HEK293T (cell line): ENCODE measurements at regions not wholly inside any gene's neighbourhood (a gene's known extent, or its start where the extent isn't known, plus 50 kb on each side); places are given as distances from the start of the nearest gene placed in this dataset.

ENCODE experiments used
- CTCF ChIA-PET: fragments of 350-600 bp; formaldehyde crosslinking; extraction: SDS; loops from one replicate; lab custom pipeline; 2021; ENCODE audit warnings: antibody characterized with exemption, inconsistent platforms; lab: Yijun Ruan, JAX
- POLR2A ChIA-PET: fragments of 350-600 bp; formaldehyde crosslinking; extraction: SDS; loops from one replicate; lab custom pipeline; 2020; ENCODE audit warnings: antibody characterized with exemption, inconsistent platforms; lab: Yijun Ruan, JAX
- DNase-seq: peaks from one replicate; pipeline ENCODE4 v3.0.0; 2012; ENCODE audit warnings: mixed read lengths; ENCODE audit errors: extremely low spot score
- ARNT ChIP-seq: fragments of 450-650 bp; IDR thresholded peaks from 2 replicates; pipeline ENCODE4 v1.6.1; 2017; ENCODE audit warnings: mild to moderate bottlenecking
- BHLHE40 ChIP-seq: fragments of 450-650 bp; IDR thresholded peaks from 2 replicates; pipeline ENCODE4 v1.6.1; 2016; ENCODE audit warnings: mild to moderate bottlenecking, moderate library complexity, borderline replicate concordance
- CTBP1 ChIP-seq: fragments of 450-650 bp; IDR thresholded peaks from 2 replicates; pipeline ENCODE4 v1.6.1; 2016; ENCODE audit warnings: borderline replicate concordance
- ELF4 ChIP-seq: fragments of 450-650 bp; IDR thresholded peaks from 2 replicates; pipeline ENCODE4 v1.6.1; 2017; ENCODE audit warnings: antibody characterized with exemption
- FOXA1 ChIP-seq: fragments of 450-650 bp; IDR thresholded peaks from 2 replicates; pipeline ENCODE4 v1.6.1; 2016; ENCODE audit warnings: mild to moderate bottlenecking
- FOXK2 ChIP-seq: fragments of 450-650 bp; IDR thresholded peaks from 2 replicates; pipeline ENCODE4 v1.6.1; 2016; ENCODE audit warnings: mild to moderate bottlenecking
- FOXM1 ChIP-seq: fragments of 450-650 bp; IDR thresholded peaks from 2 replicates; pipeline ENCODE4 v1.6.1; 2017; ENCODE audit warnings: mild to moderate bottlenecking, borderline replicate concordance
- HDGF ChIP-seq: fragments of 450-650 bp; IDR thresholded peaks from 2 replicates; pipeline ENCODE4 v1.6.1; 2017; ENCODE audit warnings: antibody characterized with exemption, borderline replicate concordance
- L3MBTL2 ChIP-seq: fragments of 450-650 bp; conservative IDR thresholded peaks from 2 replicates; pipeline ENCODE4 v1.6.1; 2016; ENCODE audit warnings: mild to moderate bottlenecking
- LEF1 ChIP-seq: fragments of 450-650 bp; IDR thresholded peaks from 2 replicates; pipeline ENCODE4 v1.6.1; 2017; ENCODE audit warnings: mild to moderate bottlenecking, borderline replicate concordance
- NFRKB ChIP-seq: fragments of 450-650 bp; IDR thresholded peaks from 2 replicates; pipeline ENCODE4 v1.6.1; 2016; ENCODE audit warnings: mild to moderate bottlenecking, moderate library complexity
- SP1 ChIP-seq: fragments of 450-650 bp; IDR thresholded peaks from 2 replicates; pipeline ENCODE4 v1.6.1; 2017
- SUZ12 ChIP-seq: fragments of 450-650 bp; IDR thresholded peaks from 2 replicates; pipeline ENCODE4 v1.6.1; 2016; ENCODE audit warnings: mild to moderate bottlenecking
- TARDBP ChIP-seq: fragments of 450-650 bp; IDR thresholded peaks from 2 replicates; pipeline ENCODE4 v1.6.1; 2016
- ZNF384 ChIP-seq: fragments of 450-650 bp; IDR thresholded peaks from 2 replicates; pipeline ENCODE4 v1.6.1; 2016
- TF ChIP-seq, protein P1 (sequence below): fragments of 450-650 bp; IDR thresholded peaks from 2 replicates; pipeline ENCODE4 v1.6.1; 2016

DNA sequence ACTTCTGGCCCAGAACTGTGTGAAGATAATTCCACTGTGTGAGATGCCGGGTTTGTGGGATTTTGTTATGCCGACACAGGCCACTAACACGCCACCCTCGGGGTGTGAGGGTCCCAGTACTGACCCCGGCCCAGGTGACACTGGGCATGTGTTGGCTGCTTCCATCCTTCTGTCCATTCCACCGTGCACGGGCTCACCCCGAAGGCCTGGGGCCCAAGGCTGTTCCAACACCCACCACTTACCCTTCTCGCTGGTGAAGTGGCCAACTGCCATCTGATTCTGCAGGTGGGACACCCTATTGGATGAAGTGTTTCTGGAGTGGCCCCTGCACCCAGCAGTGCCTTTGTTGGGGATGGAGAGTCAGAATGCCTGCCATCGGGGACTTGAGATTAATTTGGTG lies 1307.5 kb downstream of the BRD1 start:
- DNase-seq: no peak
- POLR2A ChIA-PET: no interaction called here
- TF ChIP-seq FOXM1 (no peak), BHLHE40 (no peak), HDGF (no peak), ELF4 (no peak), LEF1 (no peak), TARDBP (no peak), FOXK2 (no peak), SP1 (no peak), FOXA1 (no peak), L3MBTL2 (no peak), SUZ12 (no peak), ZNF384 (no peak), NFRKB (no peak), ARNT (no peak), CTBP1 (no peak)
- TF ChIP-seq, protein P1, sequence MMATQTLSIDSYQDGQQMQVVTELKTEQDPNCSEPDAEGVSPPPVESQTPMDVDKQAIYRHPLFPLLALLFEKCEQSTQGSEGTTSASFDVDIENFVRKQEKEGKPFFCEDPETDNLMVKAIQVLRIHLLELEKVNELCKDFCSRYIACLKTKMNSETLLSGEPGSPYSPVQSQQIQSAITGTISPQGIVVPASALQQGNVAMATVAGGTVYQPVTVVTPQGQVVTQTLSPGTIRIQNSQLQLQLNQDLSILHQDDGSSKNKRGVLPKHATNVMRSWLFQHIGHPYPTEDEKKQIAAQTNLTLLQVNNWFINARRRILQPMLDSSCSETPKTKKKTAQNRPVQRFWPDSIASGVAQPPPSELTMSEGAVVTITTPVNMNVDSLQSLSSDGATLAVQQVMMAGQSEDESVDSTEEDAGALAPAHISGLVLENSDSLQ: no peak
- CTCF ChIA-PET: no interaction called here

DNA sequence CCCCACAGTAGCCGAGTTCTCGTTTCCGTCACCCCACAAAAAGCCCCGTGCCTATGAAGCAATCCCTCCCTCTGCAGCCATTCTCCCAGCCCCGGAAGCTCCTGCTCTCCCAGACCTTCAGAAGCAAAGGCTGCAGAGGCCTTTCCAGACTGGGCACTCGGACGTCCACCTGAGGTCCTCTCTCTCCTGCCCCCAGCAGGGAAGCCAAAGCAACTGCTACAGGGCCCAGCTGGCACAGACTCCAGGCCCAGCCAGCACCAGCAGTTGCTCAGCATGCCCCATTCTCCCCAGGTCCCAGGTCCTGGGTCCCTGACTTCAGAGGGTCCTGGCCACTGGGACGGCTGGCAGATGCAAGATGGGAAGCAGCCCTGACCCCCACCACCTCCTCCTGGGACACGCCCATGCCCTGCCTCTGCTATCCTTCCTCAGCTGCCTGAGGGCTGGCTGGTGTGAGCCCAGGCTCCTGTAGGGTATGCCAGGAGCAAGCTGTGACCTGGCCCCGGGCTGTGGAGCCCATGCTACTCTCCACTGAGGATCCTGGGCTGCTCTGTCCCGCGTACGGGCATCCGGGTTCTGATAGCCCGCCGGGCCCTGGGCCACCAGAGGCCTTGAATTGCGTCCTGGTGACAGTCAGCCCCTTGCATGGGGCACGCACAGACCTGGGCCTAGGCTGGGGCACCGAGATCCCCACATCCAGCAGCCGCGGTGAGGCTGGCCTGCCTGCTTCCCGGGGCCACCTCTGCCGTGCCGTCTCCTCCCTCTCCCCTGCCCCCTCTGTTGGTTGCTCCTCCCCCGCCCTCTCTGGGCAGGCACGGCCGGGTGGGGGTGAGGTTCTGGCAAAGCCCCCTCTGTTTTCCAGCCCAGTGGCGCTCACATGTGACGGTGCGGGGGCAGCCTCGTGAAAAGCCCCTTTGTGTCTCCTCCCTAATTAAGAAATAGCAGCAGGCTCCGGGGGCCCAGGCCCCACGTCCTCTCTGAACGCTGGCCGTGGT lies 1310.3 kb downstream of the BRD1 start:
- no peak for TF ChIP-seq ELF4
- TF ChIP-seq, protein P1: no peak
- no peak for TF ChIP-seq TARDBP
- TF ChIP-seq L3MBTL2: no peak
- TF ChIP-seq FOXK2: no peak
- TF ChIP-seq ZNF384: no peak
- no peak for TF ChIP-seq FOXA1
- TF ChIP-seq LEF1: no peak
- no peak for TF ChIP-seq HDGF
- no peak for TF ChIP-seq ARNT
- no peak for TF ChIP-seq FOXM1
- no peak for TF ChIP-seq SP1
- no peak for TF ChIP-seq BHLHE40
- TF ChIP-seq NFRKB: no peak
- no peak for TF ChIP-seq CTBP1
- TF ChIP-seq SUZ12: no peak
- DNase-seq: no peak
- CTCF ChIA-PET: no interaction called here
- POLR2A ChIA-PET: no interaction called here

DNA sequence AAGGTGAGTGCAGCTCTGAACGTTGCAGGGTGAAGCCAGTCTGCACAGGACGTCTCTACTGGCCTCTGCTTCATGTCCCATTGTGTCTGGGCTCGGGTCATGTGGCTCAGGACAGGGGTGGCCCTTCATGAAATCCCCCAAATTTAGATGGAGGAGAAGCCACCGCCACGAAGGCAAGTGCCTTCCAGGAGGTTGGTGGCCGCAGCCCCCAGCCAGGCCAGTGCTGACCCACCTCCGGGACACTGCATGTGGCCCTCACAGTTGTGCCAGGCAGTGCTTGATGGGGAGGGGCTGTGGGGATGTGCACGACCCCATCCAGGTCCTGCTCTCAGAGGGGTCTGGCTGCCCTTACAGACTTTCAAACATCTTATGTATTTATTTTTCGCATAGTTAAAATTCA lies 1311.1 kb downstream of the BRD1 start:
- TF ChIP-seq FOXK2 (no peak), ARNT (no peak), CTBP1 (no peak), HDGF (no peak), FOXA1 (no peak), ZNF384 (no peak), FOXM1 (no peak), NFRKB (no peak)
- DNase-seq: no peak
- POLR2A ChIA-PET: no interaction called here
- CTCF ChIA-PET: no interaction called here

DNA sequence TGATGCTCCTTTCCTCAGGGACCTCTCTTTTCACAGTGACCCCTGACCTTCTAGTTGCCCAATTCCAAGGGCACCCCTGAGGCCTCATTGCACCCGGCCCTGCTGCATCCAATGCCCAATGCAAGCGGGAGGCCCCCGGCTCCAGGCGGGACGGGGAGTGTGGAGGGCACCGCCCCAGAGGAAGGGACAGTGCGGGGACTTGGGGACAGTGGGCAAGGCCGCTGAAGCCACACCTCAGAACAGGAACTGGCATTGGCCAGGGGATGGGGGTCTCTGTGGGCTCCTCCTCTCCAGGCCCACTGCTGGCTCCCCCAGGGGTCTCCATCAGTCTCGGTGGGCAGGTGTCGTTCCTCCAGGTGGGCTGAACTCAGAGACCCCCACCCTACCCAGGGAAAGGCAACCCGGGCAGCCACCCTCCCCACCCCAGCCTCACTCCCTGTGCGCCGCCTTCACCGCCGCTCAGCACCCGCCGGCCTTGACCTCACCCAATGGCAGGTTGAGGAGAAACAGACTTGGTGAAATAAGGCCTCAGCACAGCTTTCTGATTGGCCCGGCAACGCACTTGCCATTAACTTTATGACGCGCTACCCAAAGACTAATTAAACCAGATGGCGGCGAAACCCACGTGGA lies 1312.0 kb downstream of the BRD1 start:
- CTCF ChIA-PET: no interaction called here

DNA sequence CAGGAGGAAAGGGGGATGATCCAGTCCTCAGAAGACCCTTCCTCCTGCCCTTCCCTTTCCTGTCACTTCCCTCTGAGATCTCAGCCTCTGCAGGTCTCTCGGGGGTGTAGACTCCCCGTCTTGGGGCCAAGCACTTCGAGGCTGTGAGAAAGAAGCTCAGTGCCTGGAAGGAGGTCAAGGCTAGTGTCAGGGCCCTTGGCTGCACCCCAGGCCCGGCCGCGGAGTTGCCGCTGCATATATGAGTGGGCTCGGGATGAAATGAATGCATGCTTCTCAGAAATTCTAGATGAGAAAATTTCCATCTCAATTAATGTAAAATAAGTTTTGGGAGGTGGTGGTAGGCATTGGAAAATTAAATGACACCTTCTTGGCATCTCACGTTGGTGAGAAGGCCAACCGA lies 1313.7 kb downstream of the BRD1 start:
- TF ChIP-seq NFRKB (no peak), L3MBTL2 (no peak), TARDBP (no peak), FOXM1 (no peak), SUZ12 (no peak), ELF4 (no peak)
- DNase-seq: no peak
- ChIA-PET CTCF (interaction anchor here (1.5 kb wide), 1 partner anchor 1259 kb away, joined by 3 read pairs; no protein-coding TSS in a partner anchor), POLR2A (no interaction called here)

More for the DNA sequence above, 1312.0 kb downstream of the BRD1 start:
- TF ChIP-seq FOXM1: no peak
- no peak for TF ChIP-seq FOXK2
- no peak for TF ChIP-seq CTBP1
- no peak for TF ChIP-seq ELF4
- no peak for TF ChIP-seq LEF1
- TF ChIP-seq ZNF384: no peak
- no peak for TF ChIP-seq FOXA1
- no peak for TF ChIP-seq TARDBP
- no peak for DNase-seq
- POLR2A ChIA-PET: no interaction called here

DNA sequence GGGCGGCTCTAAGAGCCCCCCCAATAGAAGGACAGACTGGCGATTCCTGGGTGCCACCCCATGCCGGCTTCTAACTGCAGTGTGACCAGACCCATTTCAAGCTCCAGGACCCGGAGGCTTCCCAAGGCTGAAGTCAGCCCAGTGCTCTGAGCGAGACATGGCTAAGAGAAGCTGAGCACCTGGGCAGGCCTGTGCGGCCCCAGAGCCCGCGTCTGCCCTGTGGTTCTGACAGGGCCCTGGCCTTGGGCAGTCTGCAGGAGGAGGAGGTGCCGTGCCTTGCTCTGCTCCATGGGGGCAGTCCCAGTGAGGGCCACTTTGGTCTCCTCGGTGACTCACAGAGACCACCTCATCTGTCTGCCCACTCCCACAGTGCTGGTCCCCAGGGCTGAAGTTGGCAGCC lies 1314.2 kb downstream of the BRD1 start:
- POLR2A ChIA-PET: no interaction called here
- CTCF ChIA-PET: no interaction called here
- no peak for TF ChIP-seq LEF1
- no peak for TF ChIP-seq FOXK2
- no peak for TF ChIP-seq CTBP1
- TF ChIP-seq, protein P1: no peak
- no peak for TF ChIP-seq L3MBTL2
- no peak for TF ChIP-seq ZNF384
- TF ChIP-seq BHLHE40: no peak
- TF ChIP-seq FOXA1: no peak

More for the DNA sequence above, 1314.2 kb downstream of the BRD1 start:
- DNase-seq: no peak
